A172 (cell line): ENCODE measurements at regions not wholly inside any gene's neighbourhood (a gene's known extent, or its start where the extent isn't known, plus 50 kb on each side); places are given as distances from the start of the nearest gene placed in this dataset.
"Not testable (repeated sequence)": the region's sequence is repeated elsewhere in the genome, so short reads cannot be mapped to it uniquely, and the experiment has no call there.

Experiments
- DNase-seq: peaks from one replicate; pipeline ENCODE4 v3.0.0-alpha.2; 2015; ENCODE audit warnings: low spot score

GRCh38 chr10:4303045-4303444 is 518.0 kb upstream of the KLF6 start:
- no peak for DNase-seq

GRCh38 chr10:4301291-4302045 is 516.5 kb upstream of the KLF6 start:
- DNase-seq, result no peak

DNA sequence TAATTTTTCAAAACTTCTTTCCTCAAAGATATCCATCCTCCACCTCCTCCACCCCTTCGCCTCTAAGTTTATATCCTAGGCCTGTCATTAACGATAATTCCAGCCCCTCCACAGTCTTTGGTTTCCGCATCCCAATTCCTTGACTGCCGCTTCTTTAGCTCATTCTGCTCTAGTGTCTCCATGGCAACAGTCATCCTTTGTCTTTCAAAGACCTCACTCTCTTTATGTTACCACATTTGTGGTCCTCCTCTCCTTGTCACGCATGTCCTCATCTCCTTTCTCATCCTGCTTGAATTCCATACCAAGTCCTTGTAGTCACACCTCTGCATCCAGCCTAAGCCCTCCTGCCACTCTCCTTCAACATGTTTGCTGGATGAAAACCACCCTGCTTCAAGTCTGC is 511.2 kb upstream of the KLF6 start:
- DNase-seq, result no peak

DNA sequence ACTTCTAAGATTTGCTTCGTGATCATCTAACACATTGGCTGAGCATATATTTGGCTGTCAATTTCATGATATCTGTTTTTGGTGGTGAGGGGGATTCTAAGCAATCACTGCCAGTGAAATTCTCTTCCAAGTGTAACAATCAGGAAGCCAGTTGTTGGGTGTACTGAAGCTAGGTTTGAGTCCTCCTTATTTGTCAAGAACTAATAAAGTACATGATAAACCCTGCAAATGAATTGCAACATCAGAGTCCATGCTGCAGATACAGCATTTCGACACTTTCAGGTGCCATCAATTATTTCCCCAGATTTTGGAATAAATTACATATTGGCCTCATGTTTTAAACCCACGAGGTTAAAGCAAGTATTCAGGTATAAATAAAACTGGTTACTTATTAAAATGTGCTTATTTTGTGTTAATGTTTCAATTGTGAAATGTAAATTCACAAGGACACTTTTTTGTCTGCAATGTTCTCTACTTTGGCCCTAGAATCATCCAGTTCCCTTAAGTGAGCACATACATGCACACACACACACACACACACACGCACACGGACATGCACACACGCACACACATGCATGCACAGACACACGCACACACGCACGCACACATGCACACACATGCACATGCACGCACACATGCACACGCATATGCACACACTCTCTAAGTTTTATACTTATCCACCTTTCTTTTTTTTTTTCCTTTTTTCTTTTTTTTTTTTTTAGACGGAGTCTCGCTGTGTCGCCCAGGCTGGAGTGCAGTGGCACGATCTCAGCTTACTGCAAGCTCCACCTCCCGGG is 510.2 kb upstream of the KLF6 start:
- no peak for DNase-seq

DNA sequence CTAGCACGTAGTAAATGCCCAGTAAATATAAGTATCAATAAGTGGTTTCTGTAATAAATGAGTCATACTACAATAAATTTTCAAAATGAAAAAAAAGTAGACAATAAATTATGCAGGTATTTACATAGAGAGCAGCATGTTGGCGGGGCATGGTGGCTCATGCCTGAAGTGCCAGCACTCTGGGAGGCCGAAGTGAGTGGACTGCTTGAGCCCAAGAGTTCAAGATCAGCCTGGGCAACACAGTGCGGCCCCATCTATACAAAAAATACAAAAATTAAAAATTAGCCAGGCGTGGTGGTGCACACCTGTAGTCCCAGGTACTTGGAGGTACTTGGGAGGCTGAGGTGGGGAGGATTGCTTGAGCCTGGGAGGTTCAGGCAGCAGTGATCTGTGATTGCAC is 509.3 kb upstream of the KLF6 start:
- no peak for DNase-seq

- no peak for DNase-seq
Measured at GRCh38 chr10:4291990-4292389, 507.0 kb upstream of the KLF6 start.

- no peak for DNase-seq
Measured at GRCh38 chr10:4285121-4285520, 500.1 kb upstream of the KLF6 start.

DNA sequence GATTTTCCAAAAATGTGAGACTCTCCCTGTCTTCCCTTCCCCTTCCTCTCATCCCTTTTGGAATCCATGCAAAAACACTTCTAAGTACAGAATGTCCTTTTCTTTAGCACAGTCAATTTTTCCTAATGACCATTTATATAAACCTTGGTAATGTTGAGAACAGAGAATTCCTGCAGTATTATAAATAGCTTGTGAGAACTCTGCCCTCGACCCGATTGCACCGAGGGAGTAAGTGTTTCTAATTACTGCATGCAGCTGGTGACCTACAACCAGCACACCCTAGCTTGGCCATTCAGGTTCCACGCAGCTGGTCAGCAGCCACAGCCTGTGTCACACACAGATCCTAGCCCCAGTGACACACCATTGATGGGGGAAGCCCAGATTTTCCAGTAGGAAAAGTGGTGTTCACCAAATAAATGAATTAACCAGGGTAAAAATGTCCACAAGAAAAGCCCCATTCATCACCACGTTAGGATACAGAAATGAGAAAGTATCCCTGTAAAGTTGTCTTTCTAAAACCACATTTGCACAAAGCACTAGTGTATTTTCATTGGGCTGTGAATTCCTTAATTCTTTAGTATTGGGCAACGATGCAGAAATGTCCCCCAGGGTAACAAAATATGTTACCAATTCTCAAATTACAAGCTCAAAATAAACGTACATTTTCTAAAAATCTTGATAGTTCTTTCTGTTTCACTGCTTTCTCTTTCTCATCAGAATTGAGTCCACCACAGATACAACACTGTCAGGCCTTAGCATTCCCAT is 499.0 kb upstream of the KLF6 start:
- no peak for DNase-seq

GRCh38 chr10:4282496-4282895 is 497.5 kb upstream of the KLF6 start:
- DNase-seq, result no peak

GRCh38 chr10:4281190-4281825 is 496.3 kb upstream of the KLF6 start:
- DNase-seq, result peak; percentile 72

GRCh38 chr10:4280461-4281189 is 495.6 kb upstream of the KLF6 start:
- DNase-seq, result peak; percentile 46

GRCh38 chr10:4279655-4280054 is 494.6 kb upstream of the KLF6 start:
- no peak for DNase-seq

- no peak for DNase-seq
Measured at GRCh38 chr10:4278186-4278585, 493.2 kb upstream of the KLF6 start.

DNA sequence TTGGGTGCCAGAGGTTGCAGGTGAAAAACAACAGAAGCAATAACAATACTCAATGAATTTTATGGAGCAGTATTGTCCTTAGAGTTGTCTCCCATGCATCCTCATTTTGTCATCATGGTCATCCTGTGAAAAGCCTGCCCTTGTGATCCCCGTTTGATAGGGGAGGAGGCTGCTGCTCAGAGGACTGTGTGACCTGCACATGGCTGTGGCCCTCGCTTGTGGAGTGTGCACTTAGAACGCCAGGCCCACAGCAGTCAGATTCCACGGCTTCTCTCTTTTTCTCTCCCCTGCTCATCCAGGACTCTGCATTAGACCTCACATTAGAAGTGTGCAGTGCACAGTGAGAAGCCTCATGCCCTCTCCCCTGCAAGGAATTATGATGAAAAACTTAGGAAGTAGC is 491.1 kb upstream of the KLF6 start:
- DNase-seq, result no peak

DNA sequence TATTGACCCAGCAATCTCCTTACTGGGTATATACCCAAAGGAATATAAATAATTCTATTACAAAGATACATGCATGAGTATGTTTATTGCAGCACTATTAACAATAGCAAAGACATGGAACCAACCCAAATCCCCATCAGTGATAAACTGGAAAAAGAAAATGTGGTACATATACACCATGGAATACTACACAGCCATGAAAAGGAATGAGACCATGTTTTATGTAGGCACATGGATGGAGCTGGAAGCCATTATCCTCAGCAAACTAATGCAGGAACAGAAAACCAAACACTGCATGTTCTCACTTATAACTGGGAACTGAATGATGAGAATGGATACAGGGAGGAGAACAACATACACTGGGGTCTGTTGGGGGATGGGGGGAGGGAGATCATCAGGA is 489.7 kb upstream of the KLF6 start:
- not testable (repeated sequence) for DNase-seq

DNA sequence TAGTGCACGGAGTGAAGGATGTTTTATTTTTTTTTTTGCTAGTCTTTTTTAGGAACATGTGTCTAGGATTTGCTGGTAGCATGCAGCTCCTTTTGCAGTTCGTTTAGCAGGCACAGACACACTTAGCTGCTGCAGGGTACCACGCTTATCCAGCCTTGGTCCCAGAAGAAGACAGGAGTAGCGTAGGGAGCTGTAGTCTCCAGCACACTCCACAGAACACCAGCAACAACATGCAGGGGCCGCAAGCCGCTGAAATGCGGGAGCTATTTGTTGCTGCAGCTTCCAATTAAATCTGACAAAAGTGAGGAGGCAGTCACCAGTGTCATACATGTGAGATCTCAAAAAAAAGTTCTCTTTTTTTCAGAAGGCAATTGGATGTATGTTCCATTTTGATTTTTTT is 486.2 kb upstream of the KLF6 start:
- no peak for DNase-seq

DNA sequence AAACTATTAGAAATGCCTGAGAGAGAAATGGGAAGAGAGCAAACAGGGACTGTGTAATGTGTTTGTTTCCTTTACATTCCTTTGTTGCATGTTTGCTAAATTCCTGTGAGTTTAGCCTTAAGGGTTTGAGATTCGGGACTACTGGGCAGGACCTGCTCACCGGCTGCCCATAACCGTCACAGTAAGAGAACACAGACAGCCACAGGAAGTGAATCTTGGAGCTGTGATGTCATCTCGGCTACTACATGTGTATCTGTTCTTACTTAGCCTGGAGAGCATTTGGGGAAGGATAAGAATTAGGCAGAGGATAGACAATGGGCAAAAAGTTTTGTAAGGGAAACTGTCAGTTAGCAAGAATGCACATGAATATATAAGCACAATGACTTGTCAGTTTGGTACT is 485.1 kb upstream of the KLF6 start:
- DNase-seq, result peak; percentile 70

DNA sequence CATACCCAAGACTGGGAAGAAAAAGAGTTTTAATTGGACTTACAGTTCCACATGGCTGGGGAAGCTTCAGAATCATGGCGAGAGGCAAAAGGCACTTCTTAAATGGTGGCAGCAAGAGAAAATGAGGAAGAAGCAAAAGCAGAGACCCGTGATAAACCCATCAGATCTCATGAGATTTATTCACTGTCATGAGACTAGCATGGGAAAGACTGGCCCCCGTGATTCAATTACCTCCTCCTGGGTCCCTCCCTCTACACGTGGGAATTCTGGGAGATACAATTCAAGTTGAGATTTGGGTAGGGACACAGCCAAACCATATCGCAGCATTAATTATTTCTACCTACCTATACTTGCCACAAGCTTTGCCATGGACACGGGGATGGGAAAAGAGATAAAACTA is 483.5 kb upstream of the KLF6 start:
- DNase-seq, result not testable (repeated sequence)

DNA sequence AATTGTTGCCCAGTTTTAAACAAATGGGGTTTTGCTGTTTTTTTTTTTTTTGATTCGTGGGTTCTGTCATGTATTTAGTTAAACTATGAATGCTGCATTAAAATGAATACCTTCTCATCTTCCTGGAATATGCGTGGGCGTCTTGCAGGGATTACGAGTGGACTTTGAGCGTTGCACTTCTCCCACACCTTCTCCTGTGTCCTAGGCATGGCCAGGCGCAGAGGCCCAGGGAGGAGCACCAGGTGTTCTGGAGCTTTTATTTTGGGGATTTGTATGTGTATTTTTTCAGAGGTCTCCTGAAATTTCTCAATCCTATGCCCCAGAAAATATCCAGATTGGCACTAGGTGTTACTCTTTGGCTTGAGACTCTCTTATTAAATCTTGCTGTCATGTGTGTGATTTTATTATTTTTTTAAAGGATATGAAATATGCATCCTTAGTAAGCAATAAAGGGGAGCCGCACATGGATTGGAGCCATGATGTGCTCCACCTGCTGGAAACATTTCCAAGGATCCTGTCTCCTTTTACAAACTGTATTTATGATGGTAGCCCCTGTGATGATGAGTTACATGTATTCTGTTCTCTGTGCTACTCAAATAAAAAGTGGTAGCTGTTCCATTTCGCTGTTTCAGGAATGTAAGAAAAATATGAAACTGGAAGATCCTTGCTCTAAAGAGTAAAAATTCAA is 482.2 kb upstream of the KLF6 start:
- no peak for DNase-seq

DNA sequence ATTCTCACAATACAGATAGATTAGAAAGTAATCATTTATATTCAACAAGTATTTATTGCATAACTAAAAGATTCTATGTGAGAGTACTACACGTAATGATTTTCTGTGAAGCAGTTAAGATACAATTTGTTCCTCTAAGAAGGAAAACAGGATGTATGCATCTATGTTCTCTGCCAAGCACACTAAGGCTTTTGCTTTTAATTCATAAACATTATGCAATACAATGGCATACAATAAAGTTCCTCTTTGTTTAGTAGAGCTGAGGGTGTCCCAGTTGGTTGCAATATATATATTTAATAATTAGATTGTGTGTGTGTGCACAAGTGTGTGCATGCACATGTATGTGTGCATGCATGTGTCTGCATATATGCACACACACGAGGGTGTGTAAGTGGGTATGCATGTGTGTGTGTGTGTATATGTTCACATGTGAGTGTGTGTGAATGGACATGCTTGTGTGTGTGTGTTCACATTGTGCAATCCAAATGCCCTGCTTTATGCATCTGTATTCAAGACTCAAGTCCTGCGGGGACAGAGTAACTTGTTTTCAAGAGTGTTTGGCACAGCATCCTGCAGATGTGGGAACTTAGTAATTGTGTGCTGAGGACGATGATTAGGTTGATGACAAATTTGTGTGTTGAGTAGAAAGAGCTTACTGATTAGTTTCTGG is 481.5 kb upstream of the KLF6 start:
- no peak for DNase-seq
